IPS-11a (cell line): ENCODE measurements at regions not wholly inside any gene's neighbourhood (a gene's known extent, or its start where the extent isn't known, plus 50 kb on each side); places are given as distances from the start of the nearest gene placed in this dataset.
"Not testable (repeated sequence)": the region's sequence is repeated elsewhere in the genome, so short reads cannot be mapped to it uniquely, and the experiment has no call there.

Source experiments
- H3K4me3 ChIP-seq: one replicate; pipeline ENCODE4 v1.5.1; 2013; ENCODE audit warnings: low read depth, low read length, control low read depth

DNA sequence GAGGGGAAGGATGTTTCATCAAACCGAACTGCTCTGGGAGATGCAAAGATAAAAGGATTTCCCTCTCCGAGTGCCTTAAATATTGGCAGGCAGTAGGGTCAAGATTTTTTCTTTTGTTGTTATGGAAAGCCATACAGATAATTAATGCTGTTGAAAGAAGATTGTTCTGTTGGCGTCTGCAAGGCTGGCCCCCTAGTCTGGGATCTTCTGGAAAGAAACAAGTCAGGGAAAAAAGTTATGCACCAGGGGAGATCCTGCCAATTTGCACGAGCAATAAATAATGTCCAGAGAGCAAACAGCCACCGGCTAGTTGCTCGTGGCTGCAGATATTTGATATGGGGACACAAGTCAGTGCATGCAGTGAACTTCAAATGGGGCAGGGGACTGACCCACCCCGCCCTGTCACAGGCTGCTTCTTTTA, 202.1 kb upstream of the MYL2 start:
- H3K4me3 ChIP-seq: no peak overlapping the region

DNA sequence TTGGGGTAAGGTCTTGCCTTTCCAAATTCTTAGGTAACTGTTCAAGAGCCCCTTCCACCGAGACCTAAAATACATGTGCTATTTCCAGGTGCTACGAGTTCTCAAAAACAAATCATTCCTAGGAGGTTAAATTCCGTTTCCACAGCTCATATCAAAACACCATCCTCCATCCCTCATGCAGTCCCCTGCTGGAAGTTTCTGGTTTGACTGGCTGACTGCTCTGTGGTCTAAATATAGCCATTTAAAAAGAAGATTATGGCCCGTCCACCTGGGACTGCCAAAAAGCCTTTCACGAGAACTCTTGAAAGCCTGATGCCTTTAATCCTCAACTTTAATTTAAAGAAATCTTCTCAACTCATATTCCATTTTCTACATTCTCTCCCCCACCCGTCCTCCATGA, 201.5 kb upstream of the MYL2 start:
- H3K4me3 ChIP-seq: no peak overlapping the region

- H3K4me3 ChIP-seq: no peak overlapping the region
Observed at GRCh38 chr12:111120578-111120977, 200.2 kb upstream of the MYL2 start.

GRCh38 chr12:111117017-111117416, 196.6 kb upstream of the MYL2 start:
- no peak overlapping the region for H3K4me3 ChIP-seq

DNA sequence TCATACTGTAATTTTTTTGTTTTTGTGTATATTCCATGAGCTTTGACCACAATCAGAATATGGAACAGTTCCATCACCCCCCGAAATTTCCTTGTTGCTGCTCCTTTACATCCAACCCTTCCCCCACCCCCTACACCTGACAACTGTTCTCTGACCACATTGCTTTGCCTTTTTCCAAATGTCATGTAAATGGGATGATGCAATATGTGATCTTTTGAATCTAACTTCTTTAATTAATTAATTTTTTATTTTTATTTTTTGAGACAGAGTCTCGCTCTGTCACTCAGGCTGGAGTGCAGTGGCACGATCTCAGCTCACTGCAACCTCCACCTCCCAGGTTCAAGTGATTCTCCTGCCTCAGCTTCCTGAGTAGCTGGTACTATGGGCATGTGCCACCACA, 192.9 kb upstream of the MYL2 start:
- H3K4me3 ChIP-seq: not testable (repeated sequence)

DNA sequence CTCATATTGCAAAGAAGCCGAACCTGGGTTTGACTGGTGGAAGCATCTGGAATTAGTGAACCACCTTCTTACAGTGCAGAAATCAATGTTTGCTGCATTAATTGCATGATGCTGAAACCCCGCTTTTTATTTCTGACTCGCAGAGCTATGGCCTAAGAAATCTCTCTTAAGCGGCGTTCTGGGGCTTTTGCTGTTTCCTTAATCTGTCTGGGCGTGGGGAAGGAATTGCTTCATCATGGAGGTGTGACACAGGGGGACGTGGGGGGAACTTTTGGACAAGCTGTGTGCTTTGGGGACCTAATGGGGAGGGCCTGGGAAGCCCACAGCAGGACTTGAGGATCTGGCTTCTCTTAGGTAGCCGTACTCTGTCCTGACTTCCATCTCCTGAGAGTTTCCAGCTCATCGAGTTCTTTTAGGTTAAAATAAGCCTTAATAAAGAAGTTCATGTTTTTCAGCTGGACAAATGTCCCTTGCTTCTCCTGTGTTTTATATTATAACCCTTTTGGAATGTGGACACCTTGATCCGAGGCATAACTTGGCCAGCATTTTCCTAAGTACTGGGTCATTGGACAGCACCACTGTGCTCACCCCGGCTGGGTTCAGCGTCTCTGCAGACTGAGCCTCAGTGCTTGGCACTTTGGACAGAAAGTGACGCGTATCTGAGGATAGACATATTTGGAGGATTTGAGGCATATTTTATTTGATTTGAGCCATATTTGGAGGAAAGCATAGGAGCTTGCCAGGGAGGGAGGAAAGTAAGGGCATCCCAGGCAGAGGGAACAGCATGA, 192.1 kb upstream of the MYL2 start:
- no peak overlapping the region for H3K4me3 ChIP-seq

DNA sequence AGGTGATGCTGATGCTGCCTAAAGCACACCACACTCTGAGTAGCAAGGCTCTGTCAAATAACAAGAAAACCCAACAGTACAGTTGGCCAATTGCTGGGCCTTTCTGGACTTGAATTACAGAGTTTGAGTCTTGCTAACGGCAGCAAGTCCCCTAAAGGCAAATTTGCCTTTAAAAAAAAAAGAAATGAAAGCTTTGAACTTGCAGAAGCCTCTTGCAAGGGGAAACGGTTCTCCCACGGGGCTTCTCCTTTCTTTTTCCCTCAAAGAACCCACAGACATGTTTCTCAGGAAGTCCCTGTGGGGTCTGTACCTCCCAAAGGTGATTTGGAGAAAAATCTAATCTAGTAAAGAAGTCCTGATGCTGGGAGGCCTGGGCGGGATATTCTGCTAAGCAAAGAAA, 191.3 kb upstream of the MYL2 start:
- no peak overlapping the region for H3K4me3 ChIP-seq

DNA sequence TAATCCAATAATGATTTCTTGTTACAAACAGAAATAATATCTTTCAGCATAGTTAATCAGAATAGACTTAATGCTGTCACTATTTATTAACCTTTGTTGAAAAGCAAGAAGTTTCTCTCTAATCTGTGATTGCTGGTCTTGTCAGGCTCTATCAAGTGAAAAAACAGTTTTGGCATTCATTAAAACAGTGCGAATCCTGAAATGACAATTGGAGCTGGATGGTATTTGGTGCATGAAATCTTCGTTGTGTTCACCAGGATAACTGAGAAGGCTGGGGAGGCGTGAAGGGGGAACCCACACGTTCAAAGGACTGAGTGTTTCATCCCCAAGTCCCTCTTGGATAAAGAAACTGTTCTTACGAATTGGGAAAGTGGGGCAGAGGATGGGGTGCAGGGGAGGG, 190.2 kb upstream of the MYL2 start:
- H3K4me3 ChIP-seq: no peak overlapping the region

- H3K4me3 ChIP-seq: no peak overlapping the region
Observed at GRCh38 chr12:111108726-111109125, 188.3 kb upstream of the MYL2 start.

GRCh38 chr12:111107392-111108178, 187.2 kb upstream of the MYL2 start:
- H3K4me3 ChIP-seq: no peak overlapping the region

GRCh38 chr12:111105294-111105693, 184.9 kb upstream of the MYL2 start:
- H3K4me3 ChIP-seq: no peak overlapping the region

GRCh38 chr12:111103583-111103982, 183.2 kb upstream of the MYL2 start:
- H3K4me3 ChIP-seq: no peak overlapping the region

DNA sequence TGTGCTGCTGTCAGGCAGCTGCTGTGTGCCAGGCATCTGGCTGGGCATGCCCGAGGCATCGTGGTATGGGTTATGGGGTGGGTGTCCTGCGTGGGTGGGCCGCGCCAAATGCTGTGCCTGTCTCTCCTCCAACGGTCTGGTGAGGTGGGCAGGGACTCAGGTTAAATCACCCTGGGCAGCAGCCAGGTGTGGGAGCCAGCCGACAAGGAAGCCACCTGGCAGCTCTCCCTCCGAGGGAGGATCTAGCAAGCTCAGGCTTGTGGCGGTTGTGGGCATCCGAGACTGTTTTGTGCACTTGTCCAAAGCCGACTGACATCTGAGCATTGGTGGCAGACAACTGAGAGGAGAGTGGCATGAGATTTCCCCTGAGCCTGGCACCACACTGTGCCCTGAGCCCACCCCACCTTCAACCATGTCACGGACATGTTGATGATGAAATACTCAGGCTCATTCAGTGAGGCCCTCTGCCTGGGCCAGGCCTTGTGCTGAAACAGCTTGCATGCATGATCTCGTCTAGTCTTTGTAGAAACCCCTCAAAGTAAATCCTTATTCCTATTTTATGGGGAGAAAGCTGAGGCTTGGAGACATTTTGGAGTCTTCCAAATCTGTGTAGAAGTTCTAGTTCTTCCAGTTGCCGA, 181.8 kb upstream of the MYL2 start:
- H3K4me3 ChIP-seq: no peak overlapping the region

GRCh38 chr12:111101003-111101402, 180.6 kb upstream of the MYL2 start:
- H3K4me3 ChIP-seq: no peak overlapping the region

- H3K4me3 ChIP-seq: no peak overlapping the region
Observed at GRCh38 chr12:111100554-111100953, 180.2 kb upstream of the MYL2 start.

DNA sequence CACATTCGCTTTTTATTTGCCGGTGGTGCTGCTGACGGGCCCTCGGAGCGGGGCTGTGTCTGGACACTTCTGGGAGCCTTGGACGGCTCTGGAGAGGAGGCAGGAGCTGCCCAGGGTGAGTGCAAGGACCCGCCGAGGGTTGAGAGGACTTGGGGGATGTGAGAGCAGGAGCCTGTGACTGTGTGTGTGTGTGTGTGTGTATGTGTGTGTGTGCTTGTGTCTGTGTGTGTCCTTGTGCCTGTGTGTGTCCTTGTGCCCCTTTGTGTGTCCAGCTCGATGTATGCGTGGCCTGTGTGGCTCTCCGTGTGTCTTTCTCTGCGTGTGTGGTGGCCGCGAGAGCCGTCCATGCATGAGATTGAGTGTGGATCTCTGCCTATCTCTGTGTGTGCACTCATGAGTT, 179.6 kb upstream of the MYL2 start:
- no peak overlapping the region for H3K4me3 ChIP-seq

- H3K4me3 ChIP-seq: no peak overlapping the region
Observed at GRCh38 chr12:111099186-111099585, 178.8 kb upstream of the MYL2 start.

DNA sequence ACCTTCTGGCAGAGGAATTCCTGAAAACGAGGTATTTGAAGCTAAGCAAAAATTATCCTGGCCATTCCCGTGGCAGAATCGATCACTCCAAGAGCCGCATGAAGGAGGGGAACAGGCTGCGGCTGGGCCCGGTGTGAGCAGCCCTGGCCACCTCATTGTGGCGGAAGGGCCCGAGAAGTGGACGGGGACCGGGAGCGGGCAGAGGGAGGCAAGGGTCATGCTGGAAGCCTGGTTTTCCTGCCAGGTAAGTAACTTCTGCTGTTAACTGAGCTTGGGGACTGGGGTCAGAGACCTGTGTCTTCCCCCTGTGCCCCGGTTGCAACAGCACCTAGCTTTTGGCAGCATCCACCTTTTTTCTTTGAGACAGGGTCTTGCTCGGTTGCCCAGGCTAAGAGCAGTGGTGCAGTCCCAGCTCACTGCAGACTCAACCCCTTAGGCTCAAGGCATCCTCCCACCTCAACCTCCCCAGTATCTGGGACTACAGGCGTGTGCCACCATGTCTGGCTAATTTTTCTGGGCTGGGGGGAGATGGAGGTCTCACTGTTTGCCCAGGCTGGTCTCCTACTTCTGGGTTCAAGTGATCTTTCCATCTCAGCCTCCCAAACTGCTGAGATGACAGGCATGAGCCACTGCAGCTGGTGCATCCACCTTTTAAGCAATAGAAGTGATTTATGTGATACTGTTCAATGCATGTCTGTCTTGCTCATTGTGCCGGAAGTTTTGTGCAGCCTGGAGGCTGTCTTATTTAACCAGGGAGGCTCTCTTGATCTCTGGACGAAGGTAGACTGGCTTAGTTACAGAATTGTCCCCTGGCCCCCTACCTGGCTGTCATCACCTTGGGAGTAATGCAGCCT, 174.0 kb upstream of the MYL2 start:
- no peak overlapping the region for H3K4me3 ChIP-seq

GRCh38 chr12:111093428-111094142, 173.2 kb upstream of the MYL2 start:
- no peak overlapping the region for H3K4me3 ChIP-seq

GRCh38 chr12:111091051-111091450, 170.7 kb upstream of the MYL2 start:
- no peak overlapping the region for H3K4me3 ChIP-seq
